COLO668 (cell line): ENCODE measurements at regions not wholly inside any gene's neighbourhood (a gene's known extent, or its start where the extent isn't known, plus 50 kb on each side); places are given as distances from the start of the nearest gene placed in this dataset.
"Not testable (repeated sequence)": the region's sequence is repeated elsewhere in the genome, so short reads cannot be mapped to it uniquely, and the experiment has no call there.

Experiments
- DNase-seq: peaks from one replicate; lab custom pipeline; 2025; ENCODE audit not compliant: unreplicated experiment; lab: John Stamatoyannopoulos, UW

- no peak for DNase-seq
Measured at GRCh38 chr6:84635081-84635761, 129.2 kb downstream of the TBX18 start.

GRCh38 chr6:84633771-84634170 is 130.6 kb downstream of the TBX18 start:
- no peak for DNase-seq

GRCh38 chr6:84626527-84626926 is 137.9 kb downstream of the TBX18 start:
- peak; percentile 0 for DNase-seq

GRCh38 chr6:84625506-84625905 is 138.9 kb downstream of the TBX18 start:
- DNase-seq, result no peak

- DNase-seq, result no peak
Measured at GRCh38 chr6:84623956-84624680, 140.3 kb downstream of the TBX18 start.

GRCh38 chr6:84618836-84619235 is 145.6 kb downstream of the TBX18 start:
- no peak for DNase-seq

- no peak for DNase-seq
Measured at GRCh38 chr6:84618046-84618752, 146.2 kb downstream of the TBX18 start.

- no peak for DNase-seq
Measured at GRCh38 chr6:84615987-84616386, 148.4 kb downstream of the TBX18 start.

GRCh38 chr6:84615113-84615850 is 149.1 kb downstream of the TBX18 start:
- no peak for DNase-seq

GRCh38 chr6:84606860-84607259 is 157.5 kb downstream of the TBX18 start:
- no peak for DNase-seq

- DNase-seq, result no peak
Measured at GRCh38 chr6:84605298-84605697, 159.1 kb downstream of the TBX18 start.

GRCh38 chr6:84601366-84601765 is 163.0 kb downstream of the TBX18 start:
- DNase-seq, result no peak

- no peak for DNase-seq
Measured at GRCh38 chr6:84599991-84600390, 164.4 kb downstream of the TBX18 start.

- no peak for DNase-seq
Measured at GRCh38 chr6:84597238-84597875, 167.0 kb downstream of the TBX18 start.

- no peak for DNase-seq
Measured at GRCh38 chr6:84596488-84596887, 167.9 kb downstream of the TBX18 start.

GRCh38 chr6:84588697-84589080 is 175.7 kb downstream of the TBX18 start:
- no peak for DNase-seq

- not testable (repeated sequence) for DNase-seq
Measured at GRCh38 chr6:84587994-84588696, 176.3 kb downstream of the TBX18 start.

- DNase-seq, result not testable (repeated sequence)
Measured at GRCh38 chr6:84587202-84587940, 177.0 kb downstream of the TBX18 start.

GRCh38 chr6:84583784-84584183 is 180.6 kb downstream of the TBX18 start:
- DNase-seq, result no peak

GRCh38 chr6:84582997-84583396 is 181.4 kb downstream of the TBX18 start:
- DNase-seq, result no peak
